AG04450 (cell line): ENCODE measurements at regions not wholly inside any gene's neighbourhood (a gene's known extent, or its start where the extent isn't known, plus 50 kb on each side); places are given as distances from the start of the nearest gene placed in this dataset.

Source experiments
- CTCF ChIA-PET: fragments of 300-600, 350-600 bp; formaldehyde crosslinking; extraction: SDS; loops from one replicate; lab custom pipeline; 2022; ENCODE audit warnings: antibody characterized with exemption, inconsistent platforms; lab: Charles Lee
- POLR2A ChIA-PET: fragments of 350-600 bp; formaldehyde crosslinking; extraction: SDS; loops from one replicate; lab custom pipeline; 2021; ENCODE audit warnings: antibody characterized with exemption, inconsistent platforms; lab: Yijun Ruan, JAX
- DNase-seq: peaks from one replicate; pipeline ENCODE4 v3.0.0-alpha.2; 2011; ENCODE audit warnings: low read depth, low spot score
- H3K27ac ChIP-seq: one replicate; pipeline ENCODE4 v1.5.1; 2012; ENCODE audit warnings: low read depth, low read length, control low read depth
- H3K27me3 ChIP-seq: one replicate; pipeline ENCODE4 v1.6.0; 2012; ENCODE audit warnings: low read length; ENCODE audit not compliant: control insufficient read depth, insufficient read depth
- H3K4me3 ChIP-seq: 2 replicates; pipeline ENCODE4 v1.5.1; 2011; ENCODE audit warnings: mild to moderate bottlenecking, low read depth, low read length, control low read depth
- H3K9me3 ChIP-seq: 2 replicates; pipeline ENCODE4 v1.5.1; 2012; ENCODE audit warnings: low read length; ENCODE audit not compliant: control insufficient read depth, insufficient read depth
- TF ChIP-seq, protein P1 (sequence below): IDR thresholded peaks from 2 replicates; pipeline ENCODE4 v1.5.1; 2011; ENCODE audit warnings: low read depth, low read length, control low read depth, inconsistent platforms

DNA sequence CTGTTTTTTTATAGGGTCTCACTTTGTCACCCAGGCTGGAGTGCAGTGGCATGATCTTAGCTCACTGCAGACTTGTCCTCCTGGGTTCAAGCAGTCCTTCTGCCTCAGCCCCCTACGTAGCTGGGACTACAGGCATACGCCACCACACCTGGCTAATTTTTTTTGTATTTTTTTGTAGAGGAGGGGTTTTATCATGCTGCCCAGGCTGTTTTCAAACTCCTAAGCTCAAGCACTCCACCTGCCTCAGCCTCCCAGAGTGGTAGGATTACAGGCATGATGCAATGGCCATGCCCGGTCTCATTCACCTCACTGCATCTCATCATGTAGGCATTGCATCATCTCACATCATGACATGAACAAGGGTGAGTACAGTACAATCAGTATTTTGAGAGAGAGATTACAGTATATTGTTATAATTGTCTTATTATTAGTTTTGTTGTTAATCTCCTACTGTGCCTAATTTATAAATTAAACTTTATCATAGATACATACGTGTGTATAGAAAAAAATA lies 74.3 kb upstream of the EOMES start:
- TF ChIP-seq, protein P1, sequence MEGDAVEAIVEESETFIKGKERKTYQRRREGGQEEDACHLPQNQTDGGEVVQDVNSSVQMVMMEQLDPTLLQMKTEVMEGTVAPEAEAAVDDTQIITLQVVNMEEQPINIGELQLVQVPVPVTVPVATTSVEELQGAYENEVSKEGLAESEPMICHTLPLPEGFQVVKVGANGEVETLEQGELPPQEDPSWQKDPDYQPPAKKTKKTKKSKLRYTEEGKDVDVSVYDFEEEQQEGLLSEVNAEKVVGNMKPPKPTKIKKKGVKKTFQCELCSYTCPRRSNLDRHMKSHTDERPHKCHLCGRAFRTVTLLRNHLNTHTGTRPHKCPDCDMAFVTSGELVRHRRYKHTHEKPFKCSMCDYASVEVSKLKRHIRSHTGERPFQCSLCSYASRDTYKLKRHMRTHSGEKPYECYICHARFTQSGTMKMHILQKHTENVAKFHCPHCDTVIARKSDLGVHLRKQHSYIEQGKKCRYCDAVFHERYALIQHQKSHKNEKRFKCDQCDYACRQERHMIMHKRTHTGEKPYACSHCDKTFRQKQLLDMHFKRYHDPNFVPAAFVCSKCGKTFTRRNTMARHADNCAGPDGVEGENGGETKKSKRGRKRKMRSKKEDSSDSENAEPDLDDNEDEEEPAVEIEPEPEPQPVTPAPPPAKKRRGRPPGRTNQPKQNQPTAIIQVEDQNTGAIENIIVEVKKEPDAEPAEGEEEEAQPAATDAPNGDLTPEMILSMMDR = no peak
- Histone ChIP-seq H3K27me3 (peaks cover 6% of the 10 kb centered on the region), H3K4me3 (no peak overlapping the region), H3K9me3 (no peaks in the 10 kb centered on the region), H3K27ac (no peak overlapping the region)
- POLR2A ChIA-PET = no interaction called here
- CTCF ChIA-PET = interaction anchor here (0.6 to 1.2 kb wide), 2 partner anchors 85 to 260 kb away, joined by 3 to 4 read pairs; no protein-coding TSS in a partner anchor
- no peak for DNase-seq

GRCh38 chr3:27797773-27798172 lies 75.7 kb upstream of the EOMES start:
- no peaks in the 10 kb centered on the region for H3K9me3 ChIP-seq
- CTCF ChIA-PET = no interaction called here
- H3K27me3 ChIP-seq = peaks cover 6% of the 10 kb centered on the region
- no peak overlapping the region for H3K27ac ChIP-seq
- no peak for DNase-seq
- TF ChIP-seq, protein P1 = no peak
- no peak overlapping the region for H3K4me3 ChIP-seq
- POLR2A ChIA-PET = no interaction called here

DNA sequence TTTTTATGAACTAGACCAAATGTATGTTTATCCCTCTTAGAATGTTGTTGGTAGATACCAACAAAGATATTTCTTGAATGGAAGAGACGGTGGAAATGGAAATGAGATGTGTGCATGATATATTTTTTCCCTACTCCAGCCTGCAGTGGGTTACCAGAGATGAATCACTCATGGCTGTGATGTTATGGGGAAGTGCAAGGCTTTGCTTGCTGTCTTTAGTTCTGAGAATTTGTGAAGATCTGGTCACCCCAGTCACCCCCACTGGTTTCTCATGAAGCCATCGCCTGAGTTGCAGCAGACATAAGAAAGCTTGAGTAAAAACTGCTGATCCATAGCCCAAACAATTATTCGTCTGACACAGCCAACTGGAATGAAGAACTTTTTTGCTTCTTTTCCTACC lies 78.1 kb upstream of the EOMES start:
- TF ChIP-seq, protein P1 = no peak
- H3K9me3 ChIP-seq = no peaks in the 10 kb centered on the region
- ChIA-PET POLR2A (no interaction called here), CTCF (no interaction called here)
- peaks cover 6% of the 10 kb centered on the region for H3K27me3 ChIP-seq
- no peak overlapping the region for H3K27ac ChIP-seq
- no peak overlapping the region for H3K4me3 ChIP-seq
- no peak for DNase-seq

DNA sequence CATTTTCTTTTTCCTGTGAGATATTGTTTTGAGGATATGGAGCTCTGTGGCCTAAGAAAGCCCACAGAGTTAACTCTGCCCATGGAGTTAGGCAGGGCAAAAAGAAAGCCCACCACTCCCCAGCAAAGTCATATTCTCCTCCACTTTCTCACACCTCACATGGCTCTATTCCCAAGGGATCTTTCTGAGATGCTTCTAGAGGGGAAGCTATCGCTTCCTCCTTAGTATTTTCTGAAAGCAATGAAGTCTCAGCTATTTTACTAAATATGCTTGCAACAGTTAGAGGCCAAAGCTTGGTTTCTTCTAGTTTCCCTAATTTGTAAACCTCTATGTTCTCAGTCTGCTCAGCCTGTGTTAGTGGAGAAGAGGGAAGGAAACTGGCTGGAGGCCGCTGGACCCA lies 80.3 kb upstream of the EOMES start:
- Histone ChIP-seq H3K4me3 (no peak overlapping the region), H3K27me3 (peaks cover 3% of the 10 kb centered on the region), H3K9me3 (no peaks in the 10 kb centered on the region), H3K27ac (no peak overlapping the region)
- TF ChIP-seq, protein P1 = no peak
- CTCF ChIA-PET = no interaction called here
- no peak for DNase-seq
- POLR2A ChIA-PET = no interaction called here

DNA sequence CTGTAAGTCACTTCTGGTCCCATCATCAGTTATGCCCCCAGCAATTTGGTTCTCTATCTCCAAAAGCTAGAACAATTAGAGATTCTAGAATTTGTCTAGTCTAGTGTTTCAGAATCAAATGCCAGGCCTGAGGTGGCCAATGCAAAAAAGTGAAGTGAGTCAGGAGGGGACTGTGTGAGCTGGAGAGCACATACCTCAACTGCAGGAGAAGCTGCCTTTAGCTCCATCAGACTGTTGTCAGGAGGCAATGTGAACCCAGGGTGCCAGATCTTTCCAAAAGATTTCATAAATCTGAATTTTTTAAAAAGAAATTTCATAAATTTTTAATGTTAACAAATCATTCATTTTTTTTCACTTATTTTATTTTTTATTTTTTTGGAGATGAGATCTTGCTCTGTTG lies 80.7 kb upstream of the EOMES start:
- DNase-seq = no peak
- CTCF ChIA-PET = no interaction called here
- POLR2A ChIA-PET = no interaction called here

More for the DNA sequence above, 80.7 kb upstream of the EOMES start:
- H3K9me3 ChIP-seq = no peaks in the 10 kb centered on the region
- H3K27ac ChIP-seq = no peak overlapping the region
- TF ChIP-seq, protein P1 = no peak
- peaks cover 3% of the 10 kb centered on the region for H3K27me3 ChIP-seq
- no peak overlapping the region for H3K4me3 ChIP-seq
